Lung (tissue), 11 donors: ENCODE measurements at regions not wholly inside any gene's neighbourhood (a gene's known extent, or its start where the extent isn't known, plus 50 kb on each side); places are given as distances from the start of the nearest gene placed in this dataset.

Source experiments
- ATAC-seq: fragments of 200-7000 bp; cut with Tn5 transposase; one replicate; pipeline ENCODE4 v1.9.1; 2020; ENCODE audit warnings: moderate number of reproducible peaks; ENCODE audit not compliant: insufficient read depth, low FRiP score
- DNase-seq, 3 donors: peaks; one replicate each; pipeline ENCODE4 v3.0.0-alpha.2; 2013 to 2017
- H3K27ac ChIP-seq, 2 donors: one replicate each; pipeline ENCODE4 v1.5.1; 2013; ENCODE audit warnings: mild to moderate bottlenecking in 2 of 2, moderate library complexity in 2 of 2, control low read depth in 1 of 2, inconsistent platforms in 1 of 2, low read depth in 1 of 2, low read length in 1 of 2
- H3K27me3 ChIP-seq, 3 donors: one replicate each; pipeline ENCODE4 v1.5.1; 2013; ENCODE audit warnings: low read length in 2 of 3; ENCODE audit not compliant: control insufficient read depth in 3 of 3, insufficient read depth in 3 of 3
- H3K36me3 ChIP-seq, 4 donors: one replicate each; pipeline ENCODE4 v1.5.1; 2013; ENCODE audit warnings: low read length in 4 of 4, mild to moderate bottlenecking in 1 of 4, moderate library complexity in 1 of 4; ENCODE audit not compliant: control insufficient read depth in 4 of 4, insufficient read depth in 4 of 4
- H3K4me1 ChIP-seq, 5 donors: one replicate each; pipeline ENCODE4 v1.5.1; 2013; ENCODE audit warnings: low read length in 5 of 5, mild to moderate bottlenecking in 2 of 5, moderate library complexity in 1 of 5; ENCODE audit not compliant: control insufficient read depth in 5 of 5, insufficient read depth in 5 of 5
- H3K4me3 ChIP-seq: one replicate; pipeline ENCODE4 v1.5.1; 2013; ENCODE audit warnings: mild to moderate bottlenecking, control low read depth, moderate library complexity
- H3K9ac ChIP-seq, 2 donors: one replicate each; pipeline ENCODE4 v1.5.1; 2013; ENCODE audit warnings: low read length in 2 of 2, control low read depth in 1 of 2; ENCODE audit not compliant: insufficient read depth in 1 of 2
- H3K9me3 ChIP-seq, 4 donors: one replicate each; pipeline ENCODE4 v1.5.1; 2013; ENCODE audit warnings: low read length in 3 of 4, mild to moderate bottlenecking in 1 of 4, moderate library complexity in 1 of 4; ENCODE audit not compliant: control insufficient read depth in 4 of 4, insufficient read depth in 3 of 4
- WGBS, 2 donors: extraction: QIAGEN DNeasy Blood & Tissue Kit; methylation state at CpG; one replicate each; pipeline ENCODE4 v1.1.7; 2013; 5-methylcytosine and 5-hydroxymethylcytosine counted together
- TF ChIP-seq, protein P1 (sequence below): IDR thresholded peaks from 2 replicates; pipeline ENCODE4 v1.5.1; 2012; ENCODE audit warnings: mild to moderate bottlenecking; ENCODE audit errors: control extremely low read depth, extremely low read depth
- donor health status: control.
- donor health status: control.
- donor health status: Bipolar disorder and iron deficiency.
- donor health status: healthy.
- donor health status: DM: yes; HTN: yes; CAD: no.

DNA sequence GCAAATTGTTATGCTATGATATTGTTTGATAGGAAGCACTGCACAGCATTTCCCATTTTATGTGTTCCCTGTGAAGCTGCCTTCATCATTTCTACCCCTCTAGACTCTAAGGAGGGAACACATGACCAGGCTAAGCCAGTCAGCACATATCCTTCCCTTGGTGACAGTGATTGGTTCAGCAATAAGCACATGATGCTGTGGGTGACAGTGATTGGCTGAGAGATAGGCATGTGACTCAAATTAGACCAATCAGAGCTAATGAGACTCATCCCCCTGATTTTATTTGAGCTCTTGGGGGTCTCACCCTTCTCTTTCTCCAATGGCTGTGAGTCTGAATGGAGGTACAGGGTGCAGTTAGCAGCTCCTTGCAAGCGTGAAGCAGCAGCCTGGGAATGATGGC is 195.2 kb downstream of the NUAK1 start:
- H3K27ac ChIP-seq, result no peak overlapping the region
- ATAC-seq, result no peak
- no peak overlapping the region for H3K9ac ChIP-seq
- no peaks in the 10 kb centered on the region for H3K27me3 ChIP-seq
- H3K36me3 ChIP-seq, result no peaks in the 10 kb centered on the region
- H3K9me3 ChIP-seq, result peaks cover 0 to 4% (median 2%) of the 10 kb centered on the region in 4 donors
- peaks cover 0 to 8% (median 5%) of the 10 kb centered on the region in 5 donors for H3K4me1 ChIP-seq
- no peak for DNase-seq
- 93 to 95% methylated on average over 1 of the region's 1 CpG for WGBS, 2 donors
- H3K4me3 ChIP-seq, result no peak overlapping the region
- TF ChIP-seq, protein P1, sequence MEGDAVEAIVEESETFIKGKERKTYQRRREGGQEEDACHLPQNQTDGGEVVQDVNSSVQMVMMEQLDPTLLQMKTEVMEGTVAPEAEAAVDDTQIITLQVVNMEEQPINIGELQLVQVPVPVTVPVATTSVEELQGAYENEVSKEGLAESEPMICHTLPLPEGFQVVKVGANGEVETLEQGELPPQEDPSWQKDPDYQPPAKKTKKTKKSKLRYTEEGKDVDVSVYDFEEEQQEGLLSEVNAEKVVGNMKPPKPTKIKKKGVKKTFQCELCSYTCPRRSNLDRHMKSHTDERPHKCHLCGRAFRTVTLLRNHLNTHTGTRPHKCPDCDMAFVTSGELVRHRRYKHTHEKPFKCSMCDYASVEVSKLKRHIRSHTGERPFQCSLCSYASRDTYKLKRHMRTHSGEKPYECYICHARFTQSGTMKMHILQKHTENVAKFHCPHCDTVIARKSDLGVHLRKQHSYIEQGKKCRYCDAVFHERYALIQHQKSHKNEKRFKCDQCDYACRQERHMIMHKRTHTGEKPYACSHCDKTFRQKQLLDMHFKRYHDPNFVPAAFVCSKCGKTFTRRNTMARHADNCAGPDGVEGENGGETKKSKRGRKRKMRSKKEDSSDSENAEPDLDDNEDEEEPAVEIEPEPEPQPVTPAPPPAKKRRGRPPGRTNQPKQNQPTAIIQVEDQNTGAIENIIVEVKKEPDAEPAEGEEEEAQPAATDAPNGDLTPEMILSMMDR, result no peak

DNA sequence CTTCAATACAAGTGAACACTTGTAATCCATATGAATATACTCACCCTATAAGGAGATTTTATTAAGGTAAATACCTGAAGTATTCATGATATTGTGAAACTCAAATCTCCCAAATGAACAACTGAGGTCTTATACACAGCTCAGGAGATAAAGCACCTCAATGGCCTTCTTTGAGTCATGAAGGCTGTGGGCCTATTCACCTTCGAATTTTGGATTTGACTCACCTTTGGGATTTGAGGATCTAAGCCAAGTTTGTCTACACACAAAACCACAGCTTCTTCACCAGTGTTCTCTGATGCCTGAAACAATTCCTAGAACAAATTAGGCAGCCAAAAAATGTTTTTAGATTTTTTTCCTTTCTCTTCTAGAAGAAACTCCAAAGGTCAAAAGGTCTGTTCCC is 194.1 kb downstream of the NUAK1 start:
- ATAC-seq (no peak), DNase-seq (no peak)
- Histone ChIP-seq H3K4me1 (peaks cover 0 to 8% (median 5%) of the 10 kb centered on the region in 5 donors), H3K4me3 (no peak overlapping the region), H3K27ac (no peak overlapping the region), H3K36me3 (no peaks in the 10 kb centered on the region), H3K9ac (no peak overlapping the region), H3K9me3 (peaks cover 0 to 6% (median 2%) of the 10 kb centered on the region in 4 donors), H3K27me3 (no peaks in the 10 kb centered on the region)
- TF ChIP-seq, protein P1, result no peak
- WGBS, 2 donors, result 76 to 79% methylated on average over 1 of the region's 1 CpG

DNA sequence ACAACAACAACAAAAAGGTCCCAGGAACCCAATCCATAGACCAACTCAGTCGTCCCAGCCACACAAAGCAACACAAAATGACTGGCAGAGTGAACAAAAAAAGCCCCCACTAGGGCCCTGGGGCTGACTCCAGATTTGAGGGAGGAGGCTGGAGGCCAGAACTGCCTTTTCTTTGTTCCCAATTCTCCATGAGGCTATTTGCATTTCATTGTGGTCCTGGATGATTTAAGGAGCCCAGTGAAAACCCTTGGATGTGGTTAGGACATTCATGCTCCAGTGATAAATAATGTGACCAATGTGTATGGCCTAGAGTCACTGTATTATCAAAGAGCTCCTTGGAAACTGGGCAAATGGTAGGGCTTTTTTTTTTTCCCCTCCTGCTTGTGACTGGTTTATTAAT is 192.9 kb downstream of the NUAK1 start:
- DNase-seq, result peak in 2 of 3 donors; percentile 34 to 44
- Histone ChIP-seq H3K9me3 (peaks cover 0 to 6% (median 2%) of the 10 kb centered on the region in 4 donors), H3K27ac (no peak overlapping the region), H3K36me3 (no peaks in the 10 kb centered on the region), H3K4me1 (peaks cover 0 to 8% (median 5%) of the 10 kb centered on the region in 5 donors), H3K9ac (no peak overlapping the region), H3K27me3 (no peaks in the 10 kb centered on the region), H3K4me3 (no peak overlapping the region)
- no peak for ATAC-seq
- WGBS, 2 donors, result 67 to 75% methylated on average over 1 of the region's 1 CpG
- TF ChIP-seq, protein P1, result no peak

DNA sequence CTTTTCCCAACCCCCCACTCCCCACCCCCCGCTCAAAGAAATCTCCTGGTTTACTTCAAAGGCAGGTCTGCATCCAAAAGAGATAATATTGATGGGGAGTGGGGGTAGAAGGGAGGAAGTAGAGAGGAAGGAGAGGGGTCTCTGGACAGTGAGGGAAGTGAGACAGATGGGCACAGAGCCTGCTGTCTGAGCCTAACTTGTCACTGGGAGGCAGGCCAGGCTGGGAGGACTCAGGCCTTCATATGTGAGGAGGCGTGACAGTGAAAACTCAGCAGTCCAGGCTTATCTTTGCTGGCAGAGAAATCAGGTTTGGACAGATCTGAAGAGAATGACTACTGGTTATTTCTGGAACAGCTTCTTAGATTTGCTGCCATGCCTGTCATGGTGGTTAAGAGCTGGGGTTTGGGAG is 192.3 kb downstream of the NUAK1 start:
- Histone ChIP-seq H3K27me3 (no peaks in the 10 kb centered on the region), H3K36me3 (no peaks in the 10 kb centered on the region), H3K4me3 (no peak overlapping the region), H3K4me1 (peaks cover 0 to 8% (median 5%) of the 10 kb centered on the region in 5 donors), H3K9me3 (peaks cover 0 to 6% (median 2%) of the 10 kb centered on the region in 4 donors), H3K27ac (peak overlapping the region in 1 of 2 donors; percentile 69), H3K9ac (no peak overlapping the region)
- ATAC-seq (no peak), DNase-seq (peak; percentile 78 to 93 (median 87))
- 78 to 81% methylated on average over 2 of the region's 2 CpGs for WGBS, 2 donors
- TF ChIP-seq, protein P1, result no peak
